ENCODE measurements at regions not wholly inside any gene's neighbourhood (a gene's known extent, or its start where the extent isn't known, plus 50 kb on each side); places are given as distances from the start of the nearest gene placed in this dataset.
A peak's percentile ranks its signal among the peaks of the same experiment; 100 is the strongest.

DNA sequence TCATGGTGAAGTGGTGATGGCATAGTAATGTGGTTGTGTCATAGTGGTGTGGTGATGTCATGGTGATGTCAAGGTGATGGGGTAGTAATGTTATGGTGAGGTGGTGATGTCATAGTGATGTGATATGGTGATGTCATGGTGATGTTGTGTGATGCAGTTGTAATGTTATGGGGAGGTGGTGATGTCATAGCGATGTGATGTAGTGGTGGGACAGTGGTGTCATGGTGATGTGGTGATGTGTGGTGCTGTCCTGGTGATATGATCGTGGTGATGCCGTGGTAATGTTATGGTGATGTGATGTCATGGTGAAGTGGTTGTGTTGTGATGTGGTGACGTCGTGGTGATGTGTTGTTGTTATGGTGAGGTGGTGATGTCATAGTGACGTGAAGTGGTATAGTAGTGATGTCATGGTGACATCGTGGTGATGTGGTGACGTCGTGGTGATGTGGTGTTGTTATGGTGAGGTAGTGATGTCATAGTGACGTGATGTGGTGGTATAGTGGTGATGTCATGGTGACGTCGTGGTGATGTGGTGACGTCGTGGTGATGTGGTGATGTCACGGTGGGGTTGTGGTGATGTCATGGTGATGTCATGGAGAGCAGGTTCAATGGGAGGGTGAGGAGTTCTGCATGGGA lies 242.7 kb upstream of the MYT1L start (continued):
- TF ChIP-seq, protein P1, sequence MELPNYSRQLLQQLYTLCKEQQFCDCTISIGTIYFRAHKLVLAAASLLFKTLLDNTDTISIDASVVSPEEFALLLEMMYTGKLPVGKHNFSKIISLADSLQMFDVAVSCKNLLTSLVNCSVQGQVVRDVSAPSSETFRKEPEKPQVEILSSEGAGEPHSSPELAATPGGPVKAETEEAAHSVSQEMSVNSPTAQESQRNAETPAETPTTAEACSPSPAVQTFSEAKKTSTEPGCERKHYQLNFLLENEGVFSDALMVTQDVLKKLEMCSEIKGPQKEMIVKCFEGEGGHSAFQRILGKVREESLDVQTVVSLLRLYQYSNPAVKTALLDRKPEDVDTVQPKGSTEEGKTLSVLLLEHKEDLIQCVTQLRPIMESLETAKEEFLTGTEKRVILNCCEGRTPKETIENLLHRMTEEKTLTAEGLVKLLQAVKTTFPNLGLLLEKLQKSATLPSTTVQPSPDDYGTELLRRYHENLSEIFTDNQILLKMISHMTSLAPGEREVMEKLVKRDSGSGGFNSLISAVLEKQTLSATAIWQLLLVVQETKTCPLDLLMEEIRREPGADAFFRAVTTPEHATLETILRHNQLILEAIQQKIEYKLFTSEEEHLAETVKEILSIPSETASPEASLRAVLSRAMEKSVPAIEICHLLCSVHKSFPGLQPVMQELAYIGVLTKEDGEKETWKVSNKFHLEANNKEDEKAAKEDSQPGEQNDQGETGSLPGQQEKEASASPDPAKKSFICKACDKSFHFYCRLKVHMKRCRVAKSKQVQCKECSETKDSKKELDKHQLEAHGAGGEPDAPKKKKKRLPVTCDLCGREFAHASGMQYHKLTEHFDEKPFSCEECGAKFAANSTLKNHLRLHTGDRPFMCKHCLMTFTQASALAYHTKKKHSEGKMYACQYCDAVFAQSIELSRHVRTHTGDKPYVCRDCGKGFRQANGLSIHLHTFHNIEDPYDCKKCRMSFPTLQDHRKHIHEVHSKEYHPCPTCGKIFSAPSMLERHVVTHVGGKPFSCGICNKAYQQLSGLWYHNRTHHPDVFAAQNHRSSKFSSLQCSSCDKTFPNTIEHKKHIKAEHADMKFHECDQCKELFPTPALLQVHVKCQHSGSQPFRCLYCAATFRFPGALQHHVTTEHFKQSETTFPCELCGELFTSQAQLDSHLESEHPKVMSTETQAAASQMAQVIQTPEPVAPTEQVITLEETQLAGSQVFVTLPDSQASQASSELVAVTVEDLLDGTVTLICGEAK (IDR thresholded peaks at IDR 0.05): no peak
- TF ChIP-seq, protein P1 (CRISPR knock-in tag; IDR thresholded peaks at IDR 0.05): peak; percentile 42; the same call in 1 of the 2 replicates
- no peak for TF ChIP-seq ZBTB17 (CRISPR knock-in tag; IDR thresholded peaks at IDR 0.05)
- TF ChIP-seq ZNF778 (CRISPR knock-in tag; IDR thresholded peaks at IDR 0.05): no peak
- TF ChIP-seq, protein P2, sequence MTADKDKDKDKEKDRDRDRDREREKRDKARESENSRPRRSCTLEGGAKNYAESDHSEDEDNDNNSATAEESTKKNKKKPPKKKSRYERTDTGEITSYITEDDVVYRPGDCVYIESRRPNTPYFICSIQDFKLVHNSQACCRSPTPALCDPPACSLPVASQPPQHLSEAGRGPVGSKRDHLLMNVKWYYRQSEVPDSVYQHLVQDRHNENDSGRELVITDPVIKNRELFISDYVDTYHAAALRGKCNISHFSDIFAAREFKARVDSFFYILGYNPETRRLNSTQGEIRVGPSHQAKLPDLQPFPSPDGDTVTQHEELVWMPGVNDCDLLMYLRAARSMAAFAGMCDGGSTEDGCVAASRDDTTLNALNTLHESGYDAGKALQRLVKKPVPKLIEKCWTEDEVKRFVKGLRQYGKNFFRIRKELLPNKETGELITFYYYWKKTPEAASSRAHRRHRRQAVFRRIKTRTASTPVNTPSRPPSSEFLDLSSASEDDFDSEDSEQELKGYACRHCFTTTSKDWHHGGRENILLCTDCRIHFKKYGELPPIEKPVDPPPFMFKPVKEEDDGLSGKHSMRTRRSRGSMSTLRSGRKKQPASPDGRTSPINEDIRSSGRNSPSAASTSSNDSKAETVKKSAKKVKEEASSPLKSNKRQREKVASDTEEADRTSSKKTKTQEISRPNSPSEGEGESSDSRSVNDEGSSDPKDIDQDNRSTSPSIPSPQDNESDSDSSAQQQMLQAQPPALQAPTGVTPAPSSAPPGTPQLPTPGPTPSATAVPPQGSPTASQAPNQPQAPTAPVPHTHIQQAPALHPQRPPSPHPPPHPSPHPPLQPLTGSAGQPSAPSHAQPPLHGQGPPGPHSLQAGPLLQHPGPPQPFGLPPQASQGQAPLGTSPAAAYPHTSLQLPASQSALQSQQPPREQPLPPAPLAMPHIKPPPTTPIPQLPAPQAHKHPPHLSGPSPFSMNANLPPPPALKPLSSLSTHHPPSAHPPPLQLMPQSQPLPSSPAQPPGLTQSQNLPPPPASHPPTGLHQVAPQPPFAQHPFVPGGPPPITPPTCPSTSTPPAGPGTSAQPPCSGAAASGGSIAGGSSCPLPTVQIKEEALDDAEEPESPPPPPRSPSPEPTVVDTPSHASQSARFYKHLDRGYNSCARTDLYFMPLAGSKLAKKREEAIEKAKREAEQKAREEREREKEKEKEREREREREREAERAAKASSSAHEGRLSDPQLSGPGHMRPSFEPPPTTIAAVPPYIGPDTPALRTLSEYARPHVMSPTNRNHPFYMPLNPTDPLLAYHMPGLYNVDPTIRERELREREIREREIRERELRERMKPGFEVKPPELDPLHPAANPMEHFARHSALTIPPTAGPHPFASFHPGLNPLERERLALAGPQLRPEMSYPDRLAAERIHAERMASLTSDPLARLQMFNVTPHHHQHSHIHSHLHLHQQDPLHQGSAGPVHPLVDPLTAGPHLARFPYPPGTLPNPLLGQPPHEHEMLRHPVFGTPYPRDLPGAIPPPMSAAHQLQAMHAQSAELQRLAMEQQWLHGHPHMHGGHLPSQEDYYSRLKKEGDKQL (CRISPR knock-in tag; IDR thresholded peaks at IDR 0.05; ENCODE audit: borderline replicate concordance): no peak
- no peak for TF ChIP-seq NFXL1 (CRISPR knock-in tag; IDR thresholded peaks at IDR 0.05)
- TF ChIP-seq HSF4 (CRISPR knock-in tag; IDR thresholded peaks at IDR 0.05; ENCODE audit: borderline replicate concordance): no peak
- TF ChIP-seq GATAD2B (IDR thresholded peaks at IDR 0.05; ENCODE audit: borderline replicate concordance): no peak
- no peak for TF ChIP-seq TEAD4 (IDR thresholded peaks at IDR 0.05; ENCODE audit: low read length)
- no peak for TF ChIP-seq TEAD4 (CRISPR knock-in tag; IDR thresholded peaks at IDR 0.05; ENCODE audit: borderline replicate concordance)
- no peak for TF ChIP-seq ELF4 (CRISPR knock-in tag; IDR thresholded peaks at IDR 0.05)
- TF ChIP-seq, protein P3, sequence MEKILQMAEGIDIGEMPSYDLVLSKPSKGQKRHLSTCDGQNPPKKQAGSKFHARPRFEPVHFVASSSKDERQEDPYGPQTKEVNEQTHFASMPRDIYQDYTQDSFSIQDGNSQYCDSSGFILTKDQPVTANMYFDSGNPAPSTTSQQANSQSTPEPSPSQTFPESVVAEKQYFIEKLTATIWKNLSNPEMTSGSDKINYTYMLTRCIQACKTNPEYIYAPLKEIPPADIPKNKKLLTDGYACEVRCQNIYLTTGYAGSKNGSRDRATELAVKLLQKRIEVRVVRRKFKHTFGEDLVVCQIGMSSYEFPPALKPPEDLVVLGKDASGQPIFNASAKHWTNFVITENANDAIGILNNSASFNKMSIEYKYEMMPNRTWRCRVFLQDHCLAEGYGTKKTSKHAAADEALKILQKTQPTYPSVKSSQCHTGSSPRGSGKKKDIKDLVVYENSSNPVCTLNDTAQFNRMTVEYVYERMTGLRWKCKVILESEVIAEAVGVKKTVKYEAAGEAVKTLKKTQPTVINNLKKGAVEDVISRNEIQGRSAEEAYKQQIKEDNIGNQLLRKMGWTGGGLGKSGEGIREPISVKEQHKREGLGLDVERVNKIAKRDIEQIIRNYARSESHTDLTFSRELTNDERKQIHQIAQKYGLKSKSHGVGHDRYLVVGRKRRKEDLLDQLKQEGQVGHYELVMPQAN (IDR thresholded peaks at IDR 0.05; ENCODE audit: borderline replicate concordance): peak; percentile 36; the same call in 1 of the 2 replicates

All from K562 (cell line).